NCI-H526 (cell line): ENCODE measurements at regions not wholly inside any gene's neighbourhood (a gene's known extent, or its start where the extent isn't known, plus 50 kb on each side); places are given as distances from the start of the nearest gene placed in this dataset.
"Not testable (repeated sequence)": the region's sequence is repeated elsewhere in the genome, so short reads cannot be mapped to it uniquely, and the experiment has no call there.

ENCODE experiments used
- DNase-seq, 2 experiments: peaks; one replicate each; lab custom pipeline; 2025; lab: John Stamatoyannopoulos, UW

DNA sequence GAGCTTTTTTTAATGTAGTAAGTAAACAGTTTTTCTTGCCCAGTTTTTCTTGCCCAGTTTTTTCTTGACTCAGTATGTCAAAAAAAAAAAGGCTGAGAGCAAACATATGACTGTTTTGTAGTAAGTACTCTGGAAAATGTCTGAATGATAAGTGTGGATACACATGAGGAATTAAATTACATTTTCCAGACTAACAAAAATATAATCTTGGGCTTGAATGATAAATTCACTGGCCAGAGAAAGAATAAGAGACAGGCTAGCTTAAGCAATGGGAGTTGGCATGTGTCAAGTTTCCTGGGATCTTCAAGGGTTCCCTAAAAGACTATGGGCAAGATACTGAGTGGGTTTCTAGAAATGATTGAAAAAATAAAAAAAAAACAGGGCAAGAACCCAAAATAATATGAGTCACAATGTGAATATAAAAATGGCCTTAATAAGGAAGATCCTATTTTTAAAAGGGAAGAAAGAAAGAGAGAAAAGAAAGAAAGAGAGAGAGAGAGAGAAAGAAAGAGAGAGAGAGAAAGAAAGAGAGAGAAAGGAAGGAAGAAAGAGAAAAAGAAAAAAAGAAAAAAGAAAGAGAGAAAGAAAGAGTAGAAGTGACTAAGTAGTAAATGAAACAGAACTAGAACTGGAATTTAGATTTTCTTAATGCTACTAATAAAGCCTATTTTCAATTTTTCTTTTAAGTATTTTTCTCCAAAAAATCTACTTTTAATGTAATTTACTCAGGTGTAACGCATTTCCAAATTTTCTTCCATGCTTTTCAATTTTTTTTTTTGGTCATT is 60.2 kb downstream of the TFPI2 start:
- DNase-seq, result no peak

DNA sequence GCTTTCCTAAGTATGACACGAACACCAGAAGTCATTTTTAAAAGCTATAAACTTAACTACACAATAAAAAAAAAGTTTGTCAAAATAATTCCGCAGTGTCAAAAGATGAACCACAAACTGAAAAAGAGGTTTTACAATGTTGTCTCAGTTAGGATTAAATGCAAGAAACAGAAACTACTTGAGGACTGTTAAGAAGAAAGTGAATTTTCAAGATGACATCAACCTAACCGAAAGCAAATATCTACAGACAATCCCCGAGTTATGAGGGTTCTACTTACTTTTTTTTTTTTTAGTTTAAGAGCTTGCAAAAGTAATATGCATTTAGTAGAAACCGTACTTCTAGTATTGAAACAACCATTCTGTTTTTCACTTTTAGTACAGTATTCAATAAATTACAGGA is 62.3 kb downstream of the TFPI2 start:
- no peak for DNase-seq

DNA sequence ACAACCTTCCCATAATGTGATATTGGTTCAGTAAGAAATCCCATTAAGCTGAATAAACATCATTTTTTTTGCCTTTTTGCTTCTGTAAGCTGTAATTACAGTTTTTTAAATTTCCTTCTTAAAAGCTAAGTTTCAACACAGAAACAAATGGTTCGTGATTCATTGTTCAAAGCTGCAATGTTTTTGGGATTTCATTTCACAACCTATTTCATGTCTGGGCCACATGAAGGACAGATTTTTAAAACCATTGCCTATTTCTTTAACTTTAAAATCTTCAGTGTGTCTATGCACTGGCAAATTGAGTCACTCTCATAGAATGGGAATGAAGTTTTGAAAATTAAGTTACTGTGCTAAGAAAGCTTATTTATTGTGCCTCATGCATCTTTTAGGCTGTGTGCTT is 66.9 kb downstream of the TFPI2 start:
- DNase-seq, result no peak

GRCh38 chr7:93821463-93821862 is 69.1 kb downstream of the TFPI2 start:
- DNase-seq, result no peak

GRCh38 chr7:93819699-93820098 is 70.9 kb downstream of the TFPI2 start:
- no peak for DNase-seq

DNA sequence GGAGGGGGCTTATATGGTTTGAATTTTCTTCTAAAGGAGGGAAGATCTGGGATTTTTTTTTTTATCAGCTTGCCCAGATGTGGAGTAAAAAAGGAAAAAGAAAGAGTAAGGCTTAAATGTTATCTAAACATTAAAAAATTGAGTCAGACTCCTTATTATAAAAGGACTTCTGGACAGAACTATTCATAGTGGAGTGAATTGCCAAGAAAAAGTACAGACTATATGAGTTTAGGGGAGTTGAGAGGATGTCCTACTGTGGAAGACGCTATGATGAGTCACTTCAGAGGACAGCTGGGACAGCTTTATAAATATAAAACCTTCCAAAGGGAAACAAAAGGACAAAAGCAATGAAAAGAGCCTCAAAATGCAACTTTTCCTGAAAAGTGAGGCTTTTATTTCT is 73.0 kb downstream of the TFPI2 start:
- no peak for DNase-seq

DNA sequence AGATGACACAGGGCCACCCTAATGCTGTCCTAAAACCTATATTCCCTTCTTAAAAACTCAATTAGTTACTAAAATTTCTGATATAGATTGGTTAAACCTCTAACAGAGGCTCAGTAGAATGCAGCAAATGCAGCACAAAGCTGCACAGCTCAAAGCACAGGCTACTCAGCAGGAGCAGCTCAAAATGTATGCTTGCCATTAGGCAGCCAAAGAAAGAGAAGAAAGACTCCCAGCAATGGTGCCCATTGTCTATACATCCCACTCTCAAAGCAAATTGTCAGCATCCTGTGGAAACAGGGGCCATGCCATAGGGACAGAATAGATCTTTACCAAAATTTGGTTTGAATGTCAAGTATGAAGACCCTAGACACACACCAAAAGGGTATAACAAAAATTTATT is 73.5 kb downstream of the TFPI2 start:
- no peak for DNase-seq

DNA sequence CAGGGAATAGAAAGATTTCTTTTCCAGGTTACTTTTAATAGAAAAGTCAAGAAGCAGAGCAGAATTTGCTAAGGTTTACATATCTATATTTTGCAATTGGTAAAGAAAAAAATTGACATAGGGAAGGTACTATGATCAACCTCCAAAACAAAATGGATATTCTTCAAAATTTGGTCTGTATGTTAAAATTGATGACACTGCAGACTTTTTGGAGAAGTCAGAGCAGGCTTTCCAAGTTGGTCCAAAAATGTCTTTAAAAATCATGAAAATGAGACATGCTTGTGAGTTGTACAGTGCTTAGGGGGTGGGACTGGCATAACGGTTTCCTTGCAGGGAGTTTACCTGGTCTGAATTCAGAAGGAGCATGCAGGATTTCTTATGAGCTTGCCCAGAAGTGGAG is 77.0 kb downstream of the TFPI2 start:
- DNase-seq, result no peak

DNA sequence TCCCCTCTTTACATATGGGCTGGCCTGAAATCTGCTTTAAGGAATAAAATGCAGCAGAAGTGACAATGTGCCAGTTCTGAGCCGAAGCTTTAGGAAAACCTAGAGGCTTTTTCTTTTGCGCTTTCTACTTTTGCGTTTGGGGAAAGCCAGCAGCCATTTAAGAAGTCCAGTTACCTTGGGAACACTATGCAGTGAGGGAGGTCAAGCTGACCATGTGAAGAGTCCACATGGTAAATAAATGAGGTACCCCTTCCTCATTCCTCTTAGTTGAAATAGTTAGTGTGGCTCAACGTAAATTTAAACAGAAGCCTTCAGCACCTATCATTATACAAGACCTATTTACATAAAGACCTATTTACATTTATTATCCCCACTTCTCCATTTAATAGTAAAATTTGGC is 78.5 kb downstream of the TFPI2 start:
- DNase-seq, result peak in 1 of 2 experiments; percentile 26

DNA sequence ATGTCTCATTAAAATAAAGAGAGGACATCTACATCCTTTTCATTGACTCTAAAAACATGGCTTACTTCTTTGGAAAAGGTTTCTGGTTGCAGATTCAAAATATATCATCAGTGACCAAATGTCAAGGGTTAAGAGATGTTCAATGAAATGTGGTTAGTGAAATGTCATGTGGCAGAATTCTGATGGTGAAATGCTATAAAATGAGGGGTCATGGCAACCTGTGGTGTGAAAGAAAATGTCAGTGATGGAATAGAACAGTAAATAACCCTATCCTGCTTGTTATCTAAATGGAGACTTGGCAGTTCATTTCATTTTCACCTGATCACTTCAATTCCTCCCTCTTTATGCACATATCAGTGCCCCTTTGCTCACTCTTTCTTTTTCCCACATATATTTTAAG is 79.4 kb downstream of the TFPI2 start:
- DNase-seq, result no peak

DNA sequence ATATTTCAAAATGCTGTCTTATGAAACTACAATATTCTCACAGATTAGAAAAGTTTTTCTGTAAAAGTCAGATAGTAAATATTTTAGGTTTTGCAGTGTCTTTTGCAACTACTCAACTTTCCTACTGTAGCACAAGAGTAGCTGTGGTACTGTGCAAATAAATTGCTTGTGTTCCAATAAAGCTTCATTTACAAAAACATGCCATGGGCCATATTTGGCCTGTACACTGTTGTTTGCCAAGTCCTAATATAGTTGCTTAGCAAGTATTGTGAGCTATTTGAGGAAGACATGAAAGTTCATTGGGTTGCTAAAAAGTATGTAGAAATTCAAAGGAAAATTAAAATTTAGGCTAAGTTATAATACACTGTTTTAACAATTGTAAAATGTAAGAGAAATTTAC is 80.0 kb downstream of the TFPI2 start:
- DNase-seq, result no peak

DNA sequence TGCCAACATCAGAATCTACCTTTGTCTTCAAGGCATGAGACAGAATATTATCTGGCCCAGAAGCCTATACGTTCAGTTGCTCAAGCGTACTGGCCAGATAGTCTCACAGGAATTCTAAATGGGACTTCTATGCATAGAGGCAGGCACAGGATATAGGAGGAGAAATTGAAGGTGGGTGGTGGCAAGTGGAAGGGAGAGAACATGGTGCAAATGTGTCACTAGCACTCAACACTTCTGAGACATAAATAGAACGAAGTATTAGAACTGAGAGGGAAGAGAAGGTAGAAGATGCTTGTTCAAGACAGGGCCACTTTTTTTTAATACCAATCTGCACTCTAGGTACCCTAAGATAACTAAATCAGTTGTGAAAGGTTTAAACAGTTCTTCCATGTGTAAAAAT is 85.8 kb downstream of the TFPI2 start:
- no peak for DNase-seq

DNA sequence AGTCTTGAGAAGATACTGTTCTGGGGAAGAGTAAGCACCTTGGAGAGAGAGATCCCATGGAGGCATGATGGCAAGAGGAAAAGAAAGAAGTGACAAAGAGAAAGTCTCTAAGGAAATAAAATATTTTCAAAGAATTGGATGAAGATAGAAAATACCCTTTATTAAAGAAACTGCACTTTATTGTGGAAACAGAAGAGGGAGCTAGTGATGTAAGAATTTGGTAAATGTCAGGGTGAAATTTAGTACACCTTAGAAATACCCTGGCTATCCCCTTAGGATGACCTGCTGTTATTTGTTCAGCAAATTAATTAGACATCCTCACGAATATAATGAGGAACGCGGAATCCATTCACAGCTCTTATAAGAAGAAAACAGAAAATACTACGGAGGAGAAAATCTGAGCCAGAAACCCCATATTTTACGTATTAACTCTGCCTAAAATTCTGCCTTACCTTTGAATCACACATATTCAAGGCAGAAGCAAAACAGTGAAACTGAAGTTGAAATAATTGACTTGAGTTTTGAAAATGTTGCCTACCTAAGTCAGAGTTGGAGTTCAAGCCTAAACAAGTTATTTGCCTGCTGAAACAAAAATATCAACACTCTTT is 90.7 kb downstream of the TFPI2 start:
- DNase-seq, result peak in 1 of 2 experiments; percentile 30

GRCh38 chr7:93793084-93793697 is 97.4 kb downstream of the TFPI2 start:
- not testable (repeated sequence) for DNase-seq

- DNase-seq, result no peak
These were observed 111.4 kb downstream of the TFPI2 start for GRCh38 chr7:93779115-93779514.

- DNase-seq, result no peak
These were observed 112.2 kb downstream of the TFPI2 start for GRCh38 chr7:93778384-93778783.

- no peak for DNase-seq
These were observed 117.1 kb downstream of the TFPI2 start for GRCh38 chr7:93773446-93773845.

GRCh38 chr7:93765475-93765874 is 125.1 kb downstream of the TFPI2 start:
- DNase-seq, result peak in 1 of 2 experiments; percentile 9

DNA sequence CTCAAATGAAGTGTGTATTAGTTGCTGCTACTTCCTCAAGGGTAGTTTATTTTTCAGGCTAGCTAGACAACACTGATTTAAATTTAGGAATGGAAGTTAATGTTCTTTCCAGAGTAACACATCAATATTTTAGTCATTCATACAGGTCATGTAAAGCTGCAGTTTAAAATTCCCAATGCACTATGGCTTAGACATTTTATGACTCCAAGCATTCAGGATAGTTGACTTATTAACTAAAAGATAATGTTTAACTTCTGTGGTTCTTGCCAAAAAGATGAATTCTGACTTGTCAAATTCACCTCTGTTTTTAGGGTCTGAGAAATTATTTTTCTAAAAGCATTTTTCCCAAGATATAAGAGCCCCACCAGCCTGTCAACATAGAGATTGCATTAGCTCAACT is 131.9 kb downstream of the TFPI2 start:
- DNase-seq, result no peak

DNA sequence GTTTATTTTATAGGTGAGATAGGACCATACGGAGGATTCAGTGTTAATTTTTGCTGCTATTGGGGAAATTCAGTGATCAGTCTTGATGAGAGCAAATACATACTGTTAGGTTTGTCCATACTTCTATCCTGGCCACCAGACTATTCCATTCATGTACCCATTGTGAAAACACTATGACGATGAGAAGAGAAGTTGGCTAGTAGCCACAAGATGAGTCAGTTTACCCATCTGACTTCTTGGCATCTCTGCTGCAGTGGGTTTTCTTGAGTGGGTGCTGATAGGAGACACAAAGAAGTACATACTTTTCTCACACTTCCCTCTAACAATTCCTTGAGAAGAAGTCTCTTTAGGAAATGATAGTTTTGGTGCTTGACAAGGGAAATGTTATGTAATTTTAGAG is 133.1 kb downstream of the TFPI2 start:
- no peak for DNase-seq

DNA sequence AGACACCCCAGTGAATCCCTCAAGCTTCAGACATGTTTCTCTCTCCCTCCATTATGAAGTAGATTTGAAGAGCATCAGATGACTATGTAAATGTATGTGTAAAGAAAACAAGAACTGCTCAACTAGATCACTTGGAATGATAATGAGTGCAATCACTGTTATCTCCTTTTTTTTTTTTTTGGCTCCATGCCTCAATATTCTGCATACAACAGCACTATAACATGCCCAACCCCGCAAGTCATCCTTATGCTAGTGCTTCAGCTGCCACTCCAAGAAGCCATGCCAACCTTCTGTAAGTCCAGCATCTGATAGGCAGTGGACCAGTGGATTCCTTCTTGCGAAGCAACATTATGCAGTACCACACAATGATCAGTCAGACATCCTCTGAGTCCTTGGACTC is 133.7 kb downstream of the TFPI2 start:
- DNase-seq, result no peak

- DNase-seq, result peak; percentile 7 to 28
These were observed 139.1 kb downstream of the TFPI2 start for GRCh38 chr7:93751421-93751820.

- DNase-seq, result no peak
These were observed 139.6 kb downstream of the TFPI2 start for GRCh38 chr7:93750986-93751385.
